IPS-18a (cell line): ENCODE measurements at regions not wholly inside any gene's neighbourhood (a gene's known extent, or its start where the extent isn't known, plus 50 kb on each side); places are given as distances from the start of the nearest gene placed in this dataset.

Source experiments
- H3K27ac ChIP-seq: one replicate; pipeline ENCODE4 v1.5.1; 2013; ENCODE audit warnings: low read length
- H3K27me3 ChIP-seq: one replicate; pipeline ENCODE4 v1.6.1; 2013; ENCODE audit warnings: mild to moderate bottlenecking, low read length; ENCODE audit not compliant: control insufficient read depth, insufficient read depth
- H3K36me3 ChIP-seq: one replicate; pipeline ENCODE4 v1.6.1; 2013; ENCODE audit warnings: low read depth, low read length; ENCODE audit not compliant: control insufficient read depth
- H3K4me1 ChIP-seq: one replicate; pipeline ENCODE4 v1.6.1; 2013; ENCODE audit warnings: low read depth, low read length; ENCODE audit not compliant: control insufficient read depth
- H3K4me3 ChIP-seq: one replicate; pipeline ENCODE4 v1.5.1; 2013; ENCODE audit warnings: low read length
- H3K9ac ChIP-seq: one replicate; pipeline ENCODE4 v1.6.1; 2013; ENCODE audit warnings: mild to moderate bottlenecking, low read length, moderate library complexity
- H3K9me3 ChIP-seq: one replicate; pipeline ENCODE4 v1.6.1; 2013; ENCODE audit warnings: low read depth, low read length; ENCODE audit not compliant: control insufficient read depth

DNA sequence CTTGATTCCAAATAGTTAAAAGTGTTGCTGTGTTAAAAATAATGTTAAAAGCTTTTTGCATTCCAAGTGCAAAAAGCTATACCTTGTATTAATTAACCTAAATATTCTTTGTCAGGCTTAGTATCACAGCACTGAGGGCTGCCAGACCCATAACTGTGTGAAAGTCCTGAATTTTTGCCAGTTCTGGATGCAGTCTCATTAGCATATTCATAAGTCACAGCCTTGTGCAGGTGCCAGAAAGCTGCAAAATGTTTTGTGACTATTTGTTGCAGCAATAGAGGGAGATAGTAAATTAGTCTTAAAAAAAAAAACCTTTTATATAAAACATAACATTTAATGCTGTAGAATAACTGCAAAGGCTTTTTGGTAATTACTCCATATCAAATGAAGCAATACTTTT is 56.6 kb downstream of the SLITRK1 start:
- H3K4me1 ChIP-seq = peaks cover 3% of the 10 kb centered on the region

DNA sequence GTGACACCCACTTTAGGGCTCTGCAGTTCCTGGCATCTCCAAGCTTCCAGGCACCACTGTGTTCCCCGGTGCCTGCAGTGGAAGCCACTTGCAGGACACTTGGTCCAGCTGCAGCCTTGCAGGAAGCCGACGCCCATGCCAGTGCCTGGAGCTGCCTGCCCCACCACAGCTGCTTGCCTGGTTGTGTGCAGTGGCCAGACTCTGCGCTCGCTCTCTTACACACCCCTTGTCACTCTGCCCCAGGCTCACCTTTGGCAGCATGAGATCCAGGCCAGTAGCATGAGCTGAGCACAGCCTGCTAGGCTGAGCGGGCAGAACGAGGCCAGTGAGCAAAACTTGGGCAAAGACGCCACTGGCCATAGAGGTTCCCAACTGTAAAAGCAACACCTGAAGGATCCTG is 57.7 kb downstream of the SLITRK1 start:
- no peaks in the 10 kb centered on the region for H3K36me3 ChIP-seq
- H3K9me3 ChIP-seq = no peaks in the 10 kb centered on the region
- no peak overlapping the region for H3K9ac ChIP-seq
- H3K27ac ChIP-seq = no peak overlapping the region
- H3K4me1 ChIP-seq = peaks cover 3% of the 10 kb centered on the region
- no peaks in the 10 kb centered on the region for H3K27me3 ChIP-seq
- H3K4me3 ChIP-seq = no peak overlapping the region

More for the DNA sequence above, 56.6 kb downstream of the SLITRK1 start:
- H3K4me3 ChIP-seq = no peak overlapping the region
- H3K36me3 ChIP-seq = no peaks in the 10 kb centered on the region
- H3K27ac ChIP-seq = no peak overlapping the region
- no peaks in the 10 kb centered on the region for H3K27me3 ChIP-seq
- no peaks in the 10 kb centered on the region for H3K9me3 ChIP-seq
- H3K9ac ChIP-seq = no peak overlapping the region

DNA sequence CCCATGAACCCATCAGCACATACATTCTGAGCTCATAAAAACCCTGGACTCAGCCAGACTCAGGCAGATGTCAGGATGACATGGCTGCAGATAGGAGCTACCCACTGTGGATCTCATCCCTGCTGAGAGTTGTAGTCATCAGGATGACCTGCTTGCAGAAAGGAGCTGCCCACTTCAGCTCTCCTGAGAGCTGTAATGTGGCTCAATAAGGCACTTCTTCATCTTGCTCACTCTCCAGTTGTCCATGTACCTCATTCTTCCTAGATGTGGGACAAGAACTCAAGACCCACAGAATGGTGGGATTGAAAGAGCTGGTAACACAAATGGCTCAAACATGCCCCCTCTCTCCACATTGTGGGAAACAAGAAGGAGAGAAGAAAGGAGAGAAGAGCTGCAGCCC is 58.2 kb downstream of the SLITRK1 start:
- no peak overlapping the region for H3K4me3 ChIP-seq
- no peak overlapping the region for H3K9ac ChIP-seq
- H3K36me3 ChIP-seq = no peaks in the 10 kb centered on the region
- no peaks in the 10 kb centered on the region for H3K27me3 ChIP-seq
- H3K9me3 ChIP-seq = no peaks in the 10 kb centered on the region
- H3K4me1 ChIP-seq = peaks cover 3% of the 10 kb centered on the region
- no peak overlapping the region for H3K27ac ChIP-seq

DNA sequence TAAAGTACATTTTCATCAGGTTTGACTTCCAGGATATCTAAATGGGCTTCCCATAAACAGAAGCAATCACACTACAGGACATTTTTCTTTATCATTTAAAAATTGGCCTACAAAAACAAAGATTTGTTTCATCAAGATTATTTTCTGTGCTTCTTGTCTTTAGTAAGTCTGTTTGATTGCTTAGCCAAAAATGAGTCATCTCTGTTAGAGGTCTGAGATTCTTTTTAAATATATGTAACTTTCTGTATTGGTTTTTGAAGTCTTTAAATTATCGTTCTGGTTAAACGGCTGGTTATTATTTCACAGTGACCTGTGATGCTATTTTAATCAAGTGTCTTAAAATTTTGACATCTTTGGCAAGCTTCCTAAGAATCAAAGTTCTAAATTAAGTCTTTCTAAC is 62.7 kb downstream of the SLITRK1 start:
- no peak overlapping the region for H3K27ac ChIP-seq

DNA sequence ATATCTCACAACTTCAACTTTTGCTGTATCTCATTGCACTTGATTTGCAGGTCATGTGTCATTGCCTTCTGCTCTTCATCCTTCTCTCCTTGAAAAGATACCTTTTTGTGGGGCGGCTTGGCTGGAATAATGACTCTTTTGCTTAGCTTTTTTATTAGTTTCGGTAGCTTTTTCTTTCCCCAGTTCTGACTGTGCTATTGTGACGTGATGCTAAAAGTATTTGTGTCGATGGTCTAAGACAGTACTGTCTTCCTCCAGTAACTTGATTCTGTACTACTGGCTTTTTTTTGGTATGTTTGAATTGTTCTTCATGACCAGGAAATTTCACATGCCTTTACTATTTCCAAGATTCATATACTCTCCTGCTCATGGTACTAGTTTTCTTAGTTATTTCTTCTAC is 63.1 kb downstream of the SLITRK1 start:
- H3K9ac ChIP-seq = no peak overlapping the region
- no peaks in the 10 kb centered on the region for H3K36me3 ChIP-seq
- no peaks in the 10 kb centered on the region for H3K27me3 ChIP-seq
- H3K4me3 ChIP-seq = no peak overlapping the region
- H3K4me1 ChIP-seq = no peaks in the 10 kb centered on the region
- H3K27ac ChIP-seq = no peak overlapping the region
- H3K9me3 ChIP-seq = no peaks in the 10 kb centered on the region

More for the DNA sequence above, 62.7 kb downstream of the SLITRK1 start:
- Histone ChIP-seq H3K27me3 (no peaks in the 10 kb centered on the region), H3K4me1 (no peaks in the 10 kb centered on the region), H3K4me3 (no peak overlapping the region), H3K9ac (no peak overlapping the region), H3K36me3 (no peaks in the 10 kb centered on the region), H3K9me3 (no peaks in the 10 kb centered on the region)

DNA sequence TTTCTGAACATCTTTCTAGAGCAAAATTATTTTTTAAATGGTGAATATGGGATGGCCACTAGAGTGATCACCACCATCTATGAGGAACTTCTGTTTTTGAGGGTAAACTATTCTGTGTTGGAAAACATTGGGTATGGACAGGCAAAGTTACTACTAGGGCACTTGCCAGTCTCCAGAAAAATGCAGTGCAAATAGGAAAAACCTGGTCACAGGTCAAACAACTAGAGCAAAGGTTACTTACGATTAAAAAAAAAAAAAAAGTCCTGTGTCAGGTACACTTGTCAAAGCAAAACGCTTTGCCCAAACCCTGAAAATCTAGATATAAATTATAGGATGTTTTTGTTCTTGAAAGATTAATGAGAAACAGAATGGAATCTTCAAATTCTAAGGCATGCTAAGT is 66.2 kb downstream of the SLITRK1 start:
- H3K4me3 ChIP-seq = no peak overlapping the region
- H3K9ac ChIP-seq = no peak overlapping the region
- H3K4me1 ChIP-seq = no peaks in the 10 kb centered on the region
- H3K9me3 ChIP-seq = no peaks in the 10 kb centered on the region
- H3K36me3 ChIP-seq = no peaks in the 10 kb centered on the region
- no peak overlapping the region for H3K27ac ChIP-seq
- no peaks in the 10 kb centered on the region for H3K27me3 ChIP-seq

DNA sequence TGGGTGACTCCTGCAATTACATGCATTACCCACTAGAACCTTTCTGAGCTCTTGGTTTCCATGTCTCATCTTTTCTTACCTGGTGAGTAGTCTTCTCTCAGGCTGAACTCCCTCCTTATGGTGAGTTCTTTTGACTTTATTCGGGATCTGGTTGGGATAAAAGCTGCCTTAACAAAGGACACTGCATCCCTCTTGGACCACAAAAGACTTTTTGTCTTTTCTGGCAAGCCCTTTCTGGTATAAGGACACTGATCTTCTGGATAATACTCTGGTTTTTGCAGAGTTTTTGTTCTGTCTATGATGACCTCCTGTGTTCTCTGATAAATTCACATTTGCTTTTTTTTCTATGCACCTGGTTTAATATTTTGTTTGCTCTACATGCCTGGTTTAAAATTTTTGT is 66.7 kb downstream of the SLITRK1 start:
- Histone ChIP-seq H3K4me3 (no peak overlapping the region), H3K4me1 (no peaks in the 10 kb centered on the region), H3K27ac (no peak overlapping the region)

DNA sequence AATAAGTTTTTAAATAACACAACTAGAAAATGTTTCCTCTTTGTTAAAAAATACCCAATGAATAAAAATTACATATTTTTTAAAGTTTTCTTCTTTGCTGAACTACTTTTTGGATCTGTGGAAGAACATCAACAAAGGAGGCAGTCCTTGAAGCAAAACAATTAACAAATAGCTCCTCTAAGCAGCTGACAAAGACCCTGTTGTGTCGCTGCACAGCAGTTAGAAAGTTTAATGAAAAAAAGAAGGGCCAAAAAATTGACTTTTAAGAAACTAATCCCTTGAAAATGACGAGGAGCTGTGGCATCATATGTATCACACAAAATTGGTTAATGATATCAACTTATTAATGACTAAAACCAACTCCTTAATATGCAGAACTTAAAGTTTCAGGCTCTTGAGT is 72.1 kb downstream of the SLITRK1 start:
- H3K4me1 ChIP-seq = no peaks in the 10 kb centered on the region
- no peaks in the 10 kb centered on the region for H3K9me3 ChIP-seq
- no peak overlapping the region for H3K9ac ChIP-seq
- no peak overlapping the region for H3K4me3 ChIP-seq
- H3K27me3 ChIP-seq = no peaks in the 10 kb centered on the region
- H3K27ac ChIP-seq = no peak overlapping the region
- H3K36me3 ChIP-seq = no peaks in the 10 kb centered on the region

More for the DNA sequence above, 66.7 kb downstream of the SLITRK1 start:
- no peaks in the 10 kb centered on the region for H3K9me3 ChIP-seq
- H3K9ac ChIP-seq = no peak overlapping the region
- no peaks in the 10 kb centered on the region for H3K36me3 ChIP-seq
- no peaks in the 10 kb centered on the region for H3K27me3 ChIP-seq

DNA sequence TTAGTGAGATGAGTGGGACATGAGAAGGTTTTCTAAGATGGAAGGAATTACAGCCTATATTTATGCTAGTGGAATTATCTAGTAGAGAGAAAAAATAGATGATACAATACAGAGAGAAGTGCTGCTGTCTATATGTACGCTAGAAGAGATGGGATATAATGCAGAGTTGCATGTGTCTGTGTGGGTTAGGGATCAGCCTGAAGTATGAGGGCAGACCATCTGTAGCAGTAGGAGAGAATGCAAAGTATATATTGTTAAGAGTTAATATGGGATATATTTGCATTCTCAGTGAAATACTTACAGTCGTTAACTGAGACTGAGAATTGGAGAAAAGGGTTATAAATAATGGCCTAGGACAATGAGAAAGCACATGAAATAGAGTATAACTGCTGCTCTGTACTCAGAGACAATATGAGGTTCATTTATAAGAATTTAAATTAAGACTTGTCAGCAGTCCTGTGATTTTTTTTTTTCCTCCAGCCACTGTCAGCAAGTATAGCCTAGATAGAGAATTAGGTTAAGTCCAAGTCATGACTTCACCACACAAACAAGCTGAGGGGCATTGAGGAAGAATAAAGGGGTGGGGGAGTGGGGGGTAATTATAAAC is 77.8 kb downstream of the SLITRK1 start:
- no peak overlapping the region for H3K27ac ChIP-seq
- H3K9me3 ChIP-seq = no peaks in the 10 kb centered on the region
- H3K4me1 ChIP-seq = peaks cover 3% of the 10 kb centered on the region
- H3K27me3 ChIP-seq = no peaks in the 10 kb centered on the region
- H3K4me3 ChIP-seq = no peak overlapping the region
- H3K9ac ChIP-seq = no peak overlapping the region
- no peaks in the 10 kb centered on the region for H3K36me3 ChIP-seq

DNA sequence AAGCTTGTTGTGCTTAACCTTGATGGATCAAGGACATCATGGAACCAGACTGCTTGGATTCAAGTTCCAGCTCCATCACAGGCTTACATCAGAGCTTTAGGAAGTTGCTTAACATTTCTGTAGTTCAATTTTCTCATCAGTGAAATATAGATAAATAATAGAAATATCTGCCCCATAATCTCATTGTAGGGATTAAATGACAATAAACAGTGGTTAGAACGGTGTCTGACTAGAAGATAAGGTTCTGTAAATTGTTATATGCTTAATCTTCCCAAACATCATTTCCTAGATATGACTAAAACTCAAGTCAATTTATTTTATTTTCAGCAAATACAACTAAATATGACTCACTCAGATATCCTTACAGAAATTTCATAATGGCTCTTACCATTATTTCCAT is 83.5 kb downstream of the SLITRK1 start:
- Histone ChIP-seq H3K27me3 (no peaks in the 10 kb centered on the region), H3K9ac (no peak overlapping the region), H3K36me3 (no peaks in the 10 kb centered on the region), H3K9me3 (no peaks in the 10 kb centered on the region), H3K4me1 (peaks cover 3% of the 10 kb centered on the region), H3K27ac (no peak overlapping the region), H3K4me3 (no peak overlapping the region)

DNA sequence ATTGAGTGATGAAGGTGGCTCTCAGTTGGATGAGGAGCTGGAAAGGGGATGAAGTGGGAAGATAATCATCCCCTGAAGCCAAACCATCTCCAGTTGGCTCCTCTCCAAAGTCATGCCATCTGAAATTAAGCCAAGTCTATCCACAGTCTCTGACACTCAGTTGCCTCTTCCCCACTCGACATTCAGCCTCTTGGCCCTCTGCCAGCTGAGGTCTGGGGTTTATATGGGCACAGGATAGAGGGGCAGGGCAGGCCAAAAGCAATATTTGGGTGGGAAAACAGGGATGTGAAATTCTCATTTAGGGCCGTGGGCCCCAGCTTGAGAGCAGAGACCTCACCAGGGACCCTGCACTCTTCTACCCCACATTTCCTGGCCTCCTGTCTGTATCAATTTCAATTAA is 85.9 kb downstream of the SLITRK1 start:
- H3K27me3 ChIP-seq = no peaks in the 10 kb centered on the region
- H3K36me3 ChIP-seq = no peaks in the 10 kb centered on the region

DNA sequence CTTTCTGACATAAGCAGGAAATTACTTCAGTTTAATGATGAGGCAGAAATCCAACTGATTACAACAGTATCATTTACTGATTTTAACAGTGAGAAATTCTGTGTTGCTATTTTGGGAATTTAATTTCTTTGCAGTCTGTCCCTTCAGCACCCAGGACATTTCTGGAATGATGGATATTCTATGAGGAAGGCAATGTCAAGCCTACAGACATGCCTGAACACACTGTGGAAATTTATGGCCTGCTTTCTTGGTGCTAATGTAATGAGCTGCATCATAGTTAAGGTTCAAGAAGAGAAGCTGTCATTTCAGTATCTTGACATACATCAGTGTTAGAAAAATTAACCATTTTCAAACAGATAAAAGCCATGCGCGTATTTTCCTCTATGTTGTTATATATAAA is 87.7 kb downstream of the SLITRK1 start:
- Histone ChIP-seq H3K27ac (no peak overlapping the region), H3K36me3 (no peaks in the 10 kb centered on the region), H3K4me1 (no peaks in the 10 kb centered on the region), H3K9ac (no peak overlapping the region), H3K9me3 (no peaks in the 10 kb centered on the region), H3K27me3 (no peaks in the 10 kb centered on the region), H3K4me3 (no peak overlapping the region)

More for the DNA sequence above, 85.9 kb downstream of the SLITRK1 start:
- Histone ChIP-seq H3K27ac (no peak overlapping the region), H3K4me1 (peaks cover 3% of the 10 kb centered on the region), H3K4me3 (no peak overlapping the region), H3K9me3 (no peaks in the 10 kb centered on the region), H3K9ac (no peak overlapping the region)
